ENCODE measurements at regions not wholly inside any gene's neighbourhood (a gene's known extent, or its start where the extent isn't known, plus 50 kb on each side); places are given as distances from the start of the nearest gene placed in this dataset.
A peak's percentile ranks its signal among the peaks of the same experiment; 100 is the strongest.

DNA sequence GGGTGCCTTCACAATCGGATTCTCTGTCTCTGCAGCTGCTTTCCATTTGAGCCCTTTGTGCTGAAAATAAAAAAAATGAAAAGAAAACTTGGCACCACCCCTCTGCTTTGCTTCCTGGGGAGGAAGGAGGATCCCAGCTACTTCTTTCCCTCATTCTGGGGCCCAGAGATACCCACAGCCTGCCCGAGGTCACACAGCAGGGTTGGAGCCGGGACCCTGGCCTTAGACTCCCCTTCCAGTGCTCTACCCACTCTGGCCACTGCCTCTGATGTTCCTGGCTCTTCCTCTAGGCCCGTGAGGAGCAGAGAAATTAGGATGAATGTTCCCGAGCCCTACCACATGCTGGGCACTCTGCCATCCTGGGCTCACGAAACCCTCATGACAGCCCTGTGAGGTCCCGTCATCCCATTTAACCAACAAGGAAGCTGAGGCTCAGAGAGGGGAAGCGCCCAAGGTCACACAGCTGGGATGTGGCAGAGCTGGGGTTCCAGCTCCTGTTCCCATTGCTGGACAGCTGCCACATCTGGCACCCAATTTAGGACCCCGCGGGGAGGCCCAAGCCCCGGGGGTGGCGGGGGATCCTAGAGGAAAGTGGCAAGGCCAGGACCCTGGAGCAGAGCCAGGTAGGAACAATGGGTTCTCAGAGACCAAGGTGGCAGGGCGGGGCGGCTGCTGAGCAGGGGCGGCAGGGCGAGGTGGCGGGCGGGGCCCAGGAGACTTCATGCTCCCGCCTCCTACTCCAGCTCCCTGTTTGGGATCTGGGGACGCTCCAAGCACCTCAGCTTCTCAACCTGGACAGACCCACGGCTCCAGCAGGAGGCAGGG is 76.6 kb downstream of the CEBPB start:
- Histone ChIP-seq H3K9me3 (ENCODE audit: low read depth, low read length) (no peaks in the 10 kb centered on the region), H3K4me1 (ENCODE audit: insufficient read depth, low read length) (peaks cover 71% of the 10 kb centered on the region), H3K4me3 (ENCODE audit: low read length) (no peak overlapping the region), H3K27me3 (ENCODE audit: insufficient read depth, low read length) (no peaks in the 10 kb centered on the region)

DNA sequence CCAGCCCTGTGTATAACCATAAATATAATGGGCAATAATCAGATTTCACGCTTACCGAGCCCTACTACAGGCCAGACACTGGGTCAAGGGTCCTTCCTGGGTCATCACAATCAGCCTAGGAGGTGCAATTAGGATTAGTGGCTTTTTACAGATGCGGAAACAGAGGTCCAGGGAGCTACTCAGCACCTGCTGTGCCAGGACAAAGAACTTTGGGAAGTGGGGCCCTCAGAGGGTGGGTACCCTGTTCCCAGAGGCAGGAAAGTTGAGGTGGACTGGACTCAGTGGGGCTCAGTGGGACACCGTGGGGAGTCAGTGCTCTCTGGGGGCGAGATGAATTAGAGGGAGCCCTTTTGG is 77.2 kb downstream of the CEBPB start:
- Histone ChIP-seq H3K9me3 (ENCODE audit: low read depth, low read length) (no peaks in the 10 kb centered on the region), H3K4me3 (ENCODE audit: low read length) (no peak overlapping the region), H3K27me3 (ENCODE audit: insufficient read depth, low read length) (no peaks in the 10 kb centered on the region), H3K4me1 (ENCODE audit: insufficient read depth, low read length) (peaks cover 77% of the 10 kb centered on the region)

DNA sequence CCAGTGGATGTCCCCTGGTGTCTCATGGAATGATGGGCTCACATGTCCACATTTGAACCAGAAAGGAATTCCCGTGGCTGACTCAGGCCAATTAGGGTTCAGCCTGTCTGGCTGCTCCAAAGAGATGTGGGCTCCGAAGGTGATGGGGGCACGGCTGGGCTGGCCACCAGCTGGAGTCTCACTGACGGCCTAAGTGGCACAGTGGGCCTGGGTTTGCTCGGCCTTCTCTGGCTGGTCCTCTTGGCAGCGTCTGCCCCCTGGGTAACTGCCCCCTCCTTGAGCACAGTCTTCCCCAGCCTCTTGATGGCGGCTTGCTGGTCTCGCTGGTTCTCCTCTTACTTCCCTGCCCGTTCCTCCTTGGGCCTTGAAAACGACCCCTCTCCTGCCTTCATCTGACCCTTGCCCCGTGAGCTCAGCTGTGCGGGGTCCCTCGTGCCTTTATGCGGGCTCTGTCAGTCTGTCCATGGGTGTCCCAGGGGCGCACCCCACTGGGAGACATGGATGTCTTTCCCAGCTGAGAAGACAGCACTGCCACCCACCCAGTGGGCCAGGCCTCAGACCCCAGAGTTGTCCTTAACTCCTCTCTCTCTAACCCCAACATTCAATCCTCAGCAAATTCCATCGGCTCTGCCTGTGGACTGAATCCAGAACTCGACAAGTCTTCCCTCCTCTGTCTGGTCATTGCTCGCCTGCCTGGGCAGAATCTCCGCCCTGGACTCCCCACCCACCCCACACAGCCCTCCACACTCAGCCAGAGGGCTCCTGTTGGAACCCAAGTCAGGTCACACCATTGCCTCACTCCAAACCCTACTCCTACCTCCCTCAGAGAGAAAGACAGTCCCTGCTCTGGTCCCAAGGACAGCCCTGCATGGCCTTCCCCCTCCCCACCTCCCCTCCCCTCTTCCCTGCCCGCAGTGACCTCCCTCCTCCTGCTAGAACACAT is 78.7 kb downstream of the CEBPB start:
- H3K9me3 ChIP-seq (ENCODE audit: low read depth, low read length): no peaks in the 10 kb centered on the region
- no peak overlapping the region for H3K4me3 ChIP-seq (ENCODE audit: low read length)
- peaks cover 92% of the 10 kb centered on the region for H3K4me1 ChIP-seq (ENCODE audit: insufficient read depth, low read length)
- H3K27me3 ChIP-seq (ENCODE audit: insufficient read depth, low read length): no peaks in the 10 kb centered on the region

DNA sequence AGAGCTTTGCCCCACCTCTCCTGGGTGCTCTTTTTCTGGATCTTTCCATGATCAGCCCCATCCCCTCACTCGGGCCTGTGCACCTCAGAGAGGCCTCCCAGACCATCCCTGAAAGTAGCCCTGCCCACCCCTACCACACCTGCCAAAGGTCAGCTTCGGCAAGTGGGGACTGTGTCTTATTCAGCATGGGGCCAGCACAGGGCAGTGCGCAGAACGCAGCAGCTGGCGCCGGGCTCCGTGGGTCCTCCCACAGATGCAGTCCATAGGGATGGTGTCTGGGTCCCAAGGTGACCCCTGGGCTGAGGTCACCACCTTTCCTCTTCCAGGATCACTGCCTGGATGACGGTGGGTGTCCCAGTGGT is 79.4 kb downstream of the CEBPB start:
- Histone ChIP-seq H3K27me3 (ENCODE audit: insufficient read depth, low read length) (no peaks in the 10 kb centered on the region), H3K4me3 (ENCODE audit: low read length) (no peak overlapping the region), H3K4me1 (ENCODE audit: insufficient read depth, low read length) (peaks cover 99% of the 10 kb centered on the region), H3K9me3 (ENCODE audit: low read depth, low read length) (no peaks in the 10 kb centered on the region)

DNA sequence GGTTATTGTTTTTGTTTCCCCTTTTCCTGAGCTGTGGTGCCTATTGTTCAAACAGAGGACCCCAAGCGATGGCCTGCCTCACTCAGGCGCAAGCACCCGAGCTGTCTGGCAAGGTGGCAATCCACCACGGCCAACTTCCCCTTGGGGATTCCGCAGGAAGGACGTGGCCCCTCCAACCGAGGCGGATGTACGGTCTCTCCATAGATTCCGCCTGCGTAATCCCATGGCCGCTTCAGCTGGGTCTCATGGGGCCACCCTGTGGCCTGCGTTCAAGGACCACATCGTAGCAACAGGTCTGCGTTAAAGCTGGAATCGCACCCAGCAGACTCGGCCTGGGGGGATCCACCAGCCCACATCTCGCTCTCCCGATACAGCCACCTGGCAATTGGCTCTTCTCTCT is 79.9 kb downstream of the CEBPB start:
- Histone ChIP-seq H3K4me3 (ENCODE audit: low read length) (no peak overlapping the region), H3K9me3 (ENCODE audit: low read depth, low read length) (no peaks in the 10 kb centered on the region), H3K27me3 (ENCODE audit: insufficient read depth, low read length) (no peaks in the 10 kb centered on the region), H3K4me1 (ENCODE audit: insufficient read depth, low read length) (peaks cover 99% of the 10 kb centered on the region)

DNA sequence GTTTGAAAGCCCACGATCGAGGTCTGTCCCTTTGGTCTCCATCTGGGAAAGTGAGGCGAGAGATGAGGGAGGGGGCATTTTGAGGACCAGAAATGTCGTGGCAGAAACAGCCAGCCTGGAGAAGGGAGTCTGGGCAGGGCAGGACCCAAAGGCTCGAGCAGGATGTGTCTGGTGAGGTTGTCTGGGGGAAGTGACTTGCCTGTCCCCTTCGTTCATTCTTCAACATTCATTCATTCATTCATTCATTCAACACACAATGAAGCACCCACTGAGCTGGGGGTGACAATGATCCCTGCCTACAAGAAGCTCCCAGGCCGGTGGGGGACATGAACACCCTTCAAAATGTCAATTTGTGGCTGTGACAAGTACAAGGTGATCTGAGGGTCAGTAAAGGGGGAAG is 80.5 kb downstream of the CEBPB start:
- Histone ChIP-seq H3K4me3 (ENCODE audit: low read length) (no peak overlapping the region), H3K4me1 (ENCODE audit: insufficient read depth, low read length) (peaks cover 98% of the 10 kb centered on the region), H3K27me3 (ENCODE audit: insufficient read depth, low read length) (no peaks in the 10 kb centered on the region), H3K9me3 (ENCODE audit: low read depth, low read length) (no peaks in the 10 kb centered on the region)

DNA sequence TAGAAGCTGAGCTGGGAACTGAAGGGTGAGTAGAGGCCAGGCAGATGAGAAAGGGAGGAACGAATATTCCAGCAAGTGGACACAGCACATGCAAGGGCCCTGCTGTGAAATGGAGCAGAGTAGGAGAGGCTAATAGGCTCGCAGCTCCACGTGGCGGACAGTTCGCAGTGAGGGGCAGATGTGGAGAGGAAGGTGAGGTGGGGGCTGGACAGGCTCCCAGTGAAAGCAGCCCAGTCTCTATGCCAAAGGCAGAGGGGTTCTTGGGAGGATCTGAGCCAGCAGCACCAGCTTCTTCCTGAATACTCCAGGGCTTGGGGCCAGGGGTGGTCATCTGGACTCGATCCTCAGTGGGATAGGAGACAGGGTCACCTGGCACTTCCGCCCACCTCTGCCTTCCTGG is 81.0 kb downstream of the CEBPB start:
- peaks cover 98% of the 10 kb centered on the region for H3K4me1 ChIP-seq (ENCODE audit: insufficient read depth, low read length)
- H3K27me3 ChIP-seq (ENCODE audit: insufficient read depth, low read length): no peaks in the 10 kb centered on the region
- no peak overlapping the region for H3K4me3 ChIP-seq (ENCODE audit: low read length)
- H3K9me3 ChIP-seq (ENCODE audit: low read depth, low read length): no peaks in the 10 kb centered on the region

DNA sequence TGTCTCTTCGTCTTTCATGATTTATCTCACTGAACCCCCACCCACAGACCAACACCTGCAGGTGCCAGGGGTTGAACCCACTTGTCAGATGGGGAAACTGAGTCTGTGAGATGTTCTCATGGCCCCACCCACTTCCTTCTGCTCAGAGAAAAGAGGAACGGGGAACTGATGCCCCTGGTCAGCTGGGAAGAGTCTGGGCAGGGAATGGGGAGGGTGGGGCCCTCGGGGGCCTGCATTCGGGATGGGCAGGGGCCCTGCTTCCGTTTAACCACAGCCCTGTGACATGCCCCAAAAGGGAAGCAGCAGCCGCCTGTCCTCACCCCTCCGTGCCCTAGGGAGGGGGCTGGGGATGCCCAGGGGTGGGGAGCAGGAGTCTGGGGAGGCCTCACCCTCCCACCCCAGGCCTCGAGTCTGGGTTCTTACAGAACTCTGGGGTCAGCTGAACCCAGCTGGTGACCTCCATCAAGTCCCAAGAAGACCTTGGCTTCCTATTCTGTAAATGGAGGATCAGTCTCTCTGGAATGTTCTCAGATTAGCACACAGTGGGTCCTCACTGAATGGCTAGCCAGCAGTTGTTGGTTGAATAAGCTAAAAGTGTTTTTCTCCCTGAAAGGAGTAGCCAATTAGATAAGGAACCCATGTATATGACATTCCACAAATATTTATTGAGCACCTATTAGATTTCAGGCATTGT is 81.5 kb downstream of the CEBPB start:
- H3K27me3 ChIP-seq (ENCODE audit: insufficient read depth, low read length): no peaks in the 10 kb centered on the region
- H3K4me1 ChIP-seq (ENCODE audit: insufficient read depth, low read length): peaks cover 98% of the 10 kb centered on the region
- no peaks in the 10 kb centered on the region for H3K9me3 ChIP-seq (ENCODE audit: low read depth, low read length)
- no peak overlapping the region for H3K4me3 ChIP-seq (ENCODE audit: low read length)

DNA sequence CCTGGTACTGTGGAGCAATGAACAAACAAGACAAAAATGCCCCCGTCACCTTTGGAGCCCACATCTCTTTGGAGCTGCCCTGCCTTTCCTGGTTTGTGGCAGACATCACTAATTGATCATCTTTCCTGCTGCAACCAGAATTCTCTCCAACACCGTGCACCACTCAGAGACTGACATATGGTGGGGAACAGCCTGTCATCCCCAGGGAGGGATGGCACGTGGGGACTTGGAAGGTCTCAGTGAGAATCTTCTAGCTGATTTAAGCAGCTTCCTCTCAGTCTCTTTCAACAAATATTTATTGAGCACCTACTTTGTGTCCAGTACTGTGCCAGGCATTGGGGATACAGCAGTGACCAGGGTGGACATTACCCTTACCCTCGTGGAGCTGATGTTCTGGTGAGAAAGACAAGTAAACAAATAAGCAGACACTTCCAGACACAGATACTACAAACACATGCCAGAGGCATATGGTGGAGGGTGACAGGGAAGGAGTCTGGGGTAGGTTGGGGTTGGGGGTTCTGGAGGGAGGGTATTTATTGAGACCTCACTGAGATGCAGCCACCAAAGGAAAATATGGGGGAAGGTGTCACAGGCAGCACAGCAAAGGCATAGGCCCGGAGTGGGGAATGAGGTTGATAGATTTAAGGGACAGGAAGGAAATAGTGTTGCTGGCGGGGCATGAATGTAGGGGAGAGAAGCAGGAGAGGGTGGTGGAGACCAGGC is 82.3 kb downstream of the CEBPB start:
- Histone ChIP-seq H3K27me3 (ENCODE audit: insufficient read depth, low read length) (no peaks in the 10 kb centered on the region), H3K4me1 (ENCODE audit: insufficient read depth, low read length) (peaks cover 98% of the 10 kb centered on the region), H3K4me3 (ENCODE audit: low read length) (no peak overlapping the region), H3K9me3 (ENCODE audit: low read depth, low read length) (no peaks in the 10 kb centered on the region)

DNA sequence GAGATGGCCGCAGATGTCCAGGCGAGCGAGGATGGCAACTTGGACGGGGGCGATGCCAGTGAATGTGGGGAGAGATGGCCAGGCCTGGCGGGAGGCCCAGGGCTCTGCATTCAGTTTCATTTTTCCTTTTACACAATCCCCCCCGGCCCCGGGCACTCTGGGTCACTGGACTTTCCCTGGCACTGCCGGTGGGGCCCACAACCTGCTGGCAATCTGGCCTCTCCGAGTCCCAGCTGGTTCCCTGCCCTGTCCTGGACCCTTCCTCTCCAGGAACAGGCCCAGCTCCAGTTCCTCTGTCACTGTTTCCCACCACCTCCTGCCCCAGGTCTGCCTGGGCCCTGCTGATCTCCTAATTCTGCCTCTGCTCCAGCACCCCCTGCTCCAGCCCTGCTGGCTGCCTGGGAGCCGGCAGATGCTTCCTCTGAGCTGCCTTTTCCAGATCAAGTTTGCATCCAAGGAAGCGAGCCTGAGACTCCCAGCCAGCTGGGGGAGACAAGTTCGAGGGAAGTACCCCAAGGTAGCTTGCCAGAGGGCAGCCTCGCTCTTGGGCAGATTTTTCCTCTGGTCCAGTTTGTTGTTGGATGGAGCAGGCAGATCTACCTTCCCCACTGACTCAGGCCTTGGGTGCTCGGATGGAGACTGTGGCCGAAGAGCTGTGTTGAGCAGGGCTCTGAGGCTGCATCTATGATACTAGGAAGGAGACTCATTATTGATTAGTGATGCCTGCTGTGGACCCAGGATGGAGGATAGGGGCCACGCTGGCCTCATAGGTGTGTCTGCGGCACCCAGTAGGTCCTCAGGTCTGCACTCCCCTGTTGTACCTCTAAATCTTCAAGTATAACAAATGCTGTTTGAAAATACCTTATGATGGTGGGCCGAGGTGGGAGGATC is 83.2 kb downstream of the CEBPB start:
- H3K9me3 ChIP-seq (ENCODE audit: low read depth, low read length): no peaks in the 10 kb centered on the region
- peaks cover 99% of the 10 kb centered on the region for H3K4me1 ChIP-seq (ENCODE audit: insufficient read depth, low read length)
- H3K27me3 ChIP-seq (ENCODE audit: insufficient read depth, low read length): no peaks in the 10 kb centered on the region
- no peak overlapping the region for H3K4me3 ChIP-seq (ENCODE audit: low read length)

DNA sequence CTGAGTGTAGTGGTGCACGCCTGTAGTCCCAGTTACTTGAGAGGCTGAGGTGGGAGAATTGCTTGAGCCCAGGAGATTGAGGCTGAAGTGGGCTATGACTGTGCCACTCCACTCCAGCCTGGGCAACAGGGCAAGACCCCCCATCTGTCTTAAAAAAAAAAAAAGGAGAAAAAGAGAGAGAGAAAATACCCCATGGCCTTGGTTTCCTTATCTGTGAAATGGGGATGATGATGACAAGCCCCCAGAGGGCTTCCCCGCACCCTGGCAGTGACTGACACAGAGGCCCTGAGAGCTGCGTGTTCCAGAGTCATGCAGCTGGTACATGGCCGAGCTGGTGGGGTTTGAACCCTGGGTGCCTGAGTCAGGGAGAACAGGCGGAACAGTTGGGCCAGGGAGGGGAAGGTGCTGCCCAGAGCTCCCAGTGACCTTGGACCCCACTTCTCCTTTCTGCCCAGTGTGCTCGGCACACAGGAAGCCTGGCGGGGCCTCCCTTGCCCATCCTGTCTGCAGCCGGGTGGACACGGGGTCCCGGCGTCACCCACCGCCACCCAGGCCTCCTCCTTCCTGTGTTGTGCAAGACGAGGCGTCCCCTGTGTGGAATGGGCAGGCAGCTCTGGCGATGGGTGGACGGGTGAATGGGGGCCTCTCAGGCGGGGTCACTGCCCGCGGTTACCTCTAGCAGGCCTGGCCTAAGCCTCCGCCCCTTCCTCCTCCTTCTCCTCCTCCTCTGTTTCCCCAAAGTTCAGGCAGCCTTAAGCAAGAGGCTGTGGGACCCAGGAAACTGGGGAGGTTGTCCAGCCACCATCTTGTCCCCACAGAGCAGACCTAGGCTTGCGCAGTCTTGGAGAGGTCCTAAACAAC is 84.2 kb downstream of the CEBPB start:
- Histone ChIP-seq H3K9me3 (ENCODE audit: low read depth, low read length) (no peaks in the 10 kb centered on the region), H3K4me1 (ENCODE audit: insufficient read depth, low read length) (peaks cover 97% of the 10 kb centered on the region), H3K4me3 (ENCODE audit: low read length) (no peak overlapping the region), H3K27me3 (ENCODE audit: insufficient read depth, low read length) (no peaks in the 10 kb centered on the region)

DNA sequence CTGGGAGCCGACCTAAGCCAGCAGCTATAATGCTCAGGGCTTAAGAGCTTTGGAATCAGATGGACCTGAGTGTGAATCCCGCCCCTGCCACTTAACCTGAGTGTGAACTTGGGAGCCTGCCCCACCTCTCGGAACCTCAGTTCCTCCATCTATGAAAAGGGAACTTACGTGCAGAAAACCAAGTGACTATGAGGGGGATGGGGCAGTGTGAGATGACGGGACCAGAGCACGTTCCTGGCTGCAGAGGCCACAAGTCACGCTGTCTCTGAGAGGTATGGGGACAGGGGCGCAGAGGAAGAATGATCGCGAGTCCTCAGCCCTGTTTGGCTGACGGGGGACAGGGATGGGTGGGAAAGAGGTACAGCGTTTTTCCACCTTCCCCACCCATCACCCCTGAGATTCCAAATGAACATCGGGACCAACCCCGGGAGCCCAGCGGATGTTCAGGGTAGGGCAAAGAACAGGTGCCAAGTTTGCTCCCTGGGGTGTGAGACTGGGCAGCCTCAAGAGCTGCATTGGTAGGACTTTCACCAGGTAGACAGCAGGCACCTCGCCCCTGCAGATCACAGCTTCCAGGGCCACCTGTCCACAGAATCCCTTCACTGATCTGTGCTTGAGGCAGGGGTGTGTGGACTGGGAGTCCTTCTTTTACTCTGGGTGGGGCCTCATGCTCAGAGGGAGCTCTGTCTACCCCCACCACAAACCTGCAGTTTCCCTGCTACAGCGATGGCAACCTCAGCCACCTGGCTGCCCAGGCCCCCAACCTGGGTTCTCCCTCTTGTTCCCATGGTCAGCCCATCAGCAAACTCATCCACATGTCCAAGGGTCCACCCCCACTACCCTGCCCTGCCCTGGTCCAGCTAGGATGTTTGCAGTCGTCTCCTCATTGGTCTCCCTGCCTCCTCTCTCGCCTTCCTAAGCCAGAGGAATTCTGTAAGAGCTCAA is 85.8 kb downstream of the CEBPB start:
- H3K4me1 ChIP-seq (ENCODE audit: insufficient read depth, low read length): peaks cover 81% of the 10 kb centered on the region
- H3K9me3 ChIP-seq (ENCODE audit: low read depth, low read length): no peaks in the 10 kb centered on the region
- H3K27me3 ChIP-seq (ENCODE audit: insufficient read depth, low read length): no peaks in the 10 kb centered on the region
- peak overlapping the region; percentile 35 for H3K4me3 ChIP-seq (ENCODE audit: low read length)
